ENCODE measurements at regions not wholly inside any gene's neighbourhood (a gene's known extent, or its start where the extent isn't known, plus 50 kb on each side); places are given as distances from the start of the nearest gene placed in this dataset.
A peak's percentile ranks its signal among the peaks of the same experiment; 100 is the strongest.

- intact Hi-C loops (cut with DNase I; ENCODE audit: low total_unique reads): no loop called here
- 48 to 53% (median 51%) methylated on average over 10 of the region's 10 CpGs for WGBS, 5 donors
These were observed 329.3 kb upstream of the OR4E1 start for GRCh38 chr14:22002860-22003284.

GRCh38 chr14:21999402-21999801 is 325.8 kb upstream of the OR4E1 start:
- no peak for TF ChIP-seq POLR2A (IDR thresholded peaks at IDR 0.05)
- no peak for TF ChIP-seq POLR2AphosphoS5 (IDR thresholded peaks at IDR 0.05)
- TF ChIP-seq CTCF (IDR thresholded peaks at IDR 0.05 in 8 of 11, conservative IDR thresholded peaks at IDR 0.05 in 3 of 11): no peak
- H3K9me3 ChIP-seq: no peaks in the 10 kb centered on the region
- DNase-seq: no peak
- intact Hi-C loops (cut with DNase I; ENCODE audit: low total_unique reads): no loop called here
- H3K36me3 ChIP-seq: no peaks in the 10 kb centered on the region
- no peaks in the 10 kb centered on the region for H3K27me3 ChIP-seq (replicated peaks in 1 of 7)
- H3K4me3 ChIP-seq: no peak overlapping the region
- no peaks in the 10 kb centered on the region for H3K4me1 ChIP-seq
- no peak overlapping the region for H3K27ac ChIP-seq
- WGBS, 5 donors: 62 to 85% (median 82%) methylated on average over 2 of the region's 2 CpGs

More at GRCh38 chr14:22002860-22003284, 329.3 kb upstream of the OR4E1 start:
- Histone ChIP-seq H3K4me3 (no peak overlapping the region), H3K9me3 (peaks cover 0 to 2% (median 0%) of the 10 kb centered on the region in 8 donors), H3K36me3 (no peaks in the 10 kb centered on the region), H3K27ac (no peak overlapping the region), H3K27me3 (replicated peaks in 1 of 7) (no peaks in the 10 kb centered on the region), H3K4me1 (no peaks in the 10 kb centered on the region)
- TF ChIP-seq POLR2AphosphoS5 (IDR thresholded peaks at IDR 0.05) (no peak), CTCF (IDR thresholded peaks at IDR 0.05 in 8 of 11, conservative IDR thresholded peaks at IDR 0.05 in 3 of 11) (peak in 5 of 11 experiments; percentile 14 to 42 (median 22))
- no peak for DNase-seq

GRCh38 chr14:21997300-21997699 is 323.7 kb upstream of the OR4E1 start:
- H3K27ac ChIP-seq: no peak overlapping the region
- peak overlapping the region in 1 of 8 donors; percentile 9 for H3K4me3 ChIP-seq
- H3K4me1 ChIP-seq: no peaks in the 10 kb centered on the region
- TF ChIP-seq CTCF (IDR thresholded peaks at IDR 0.05 in 8 of 11, conservative IDR thresholded peaks at IDR 0.05 in 3 of 11): no peak
- TF ChIP-seq POLR2AphosphoS5 (IDR thresholded peaks at IDR 0.05): no peak
- no peak for TF ChIP-seq POLR2A (IDR thresholded peaks at IDR 0.05)
- H3K36me3 ChIP-seq: no peaks in the 10 kb centered on the region
- no peaks in the 10 kb centered on the region for H3K9me3 ChIP-seq
- 42 to 64% (median 46%) methylated on average over 3 of the region's 3 CpGs for WGBS, 5 donors
- intact Hi-C loops (cut with DNase I; ENCODE audit: low total_unique reads): no loop called here
- peaks cover 0 to under 1% (median 0%) of the 10 kb centered on the region in 7 donors for H3K27me3 ChIP-seq (replicated peaks in 1 of 7)
- DNase-seq: no peak

- no peak overlapping the region for H3K27ac ChIP-seq
- DNase-seq: no peak
- no peaks in the 10 kb centered on the region for H3K9me3 ChIP-seq
- H3K27me3 ChIP-seq (replicated peaks in 1 of 7): peaks cover 0 to 12% (median 0%) of the 10 kb centered on the region in 7 donors
- H3K36me3 ChIP-seq: no peaks in the 10 kb centered on the region
- TF ChIP-seq POLR2A (IDR thresholded peaks at IDR 0.05) (no peak), POLR2AphosphoS5 (IDR thresholded peaks at IDR 0.05) (no peak), CTCF (IDR thresholded peaks at IDR 0.05 in 8 of 11, conservative IDR thresholded peaks at IDR 0.05 in 3 of 11) (no peak)
- no peaks in the 10 kb centered on the region for H3K4me1 ChIP-seq
- intact Hi-C loops (cut with DNase I; ENCODE audit: low total_unique reads): no loop called here
- no peak overlapping the region for H3K4me3 ChIP-seq
These were observed 321.7 kb upstream of the OR4E1 start for GRCh38 chr14:21995332-21995731.
